GM12878 (cell line): ENCODE measurements at regions not wholly inside any gene's neighbourhood (a gene's known extent, or its start where the extent isn't known, plus 50 kb on each side); places are given as distances from the start of the nearest gene placed in this dataset.

Experiments used
- ATAC-seq: fragments of 200-7000 bp; cut with Tn5 transposase; 3 replicates; pipeline ENCODE4 v1.9.1; 2020; ENCODE audit warnings: mild to moderate bottlenecking, moderate library complexity
- BruUV-seq: library from RNA; stranded (reverse); fragments of 400-500 nt; replicated peaks from 2 replicates; lab custom pipeline; 2021; lab: Mats Ljungman, UMichigan
- CTCF ChIA-PET: fragments of 300-600 bp; sonication (Branson Sonifier 250); formaldehyde crosslinking; extraction: SDS; loops from one replicate; lab custom pipeline; 2021; ENCODE audit warnings: inconsistent platforms; lab: Yijun Ruan, JAX
- POLR2A ChIA-PET: fragments of 350-600 bp; formaldehyde crosslinking; extraction: SDS; loops from one replicate; lab custom pipeline; 2021; ENCODE audit warnings: inconsistent platforms; lab: Charles Lee
- RAD21 ChIA-PET: fragments of 300-600 bp; sonication (Branson Sonifier 250); formaldehyde crosslinking; loops from one replicate; lab custom pipeline; 2023; ENCODE audit warnings: antibody characterized with exemption; ENCODE audit not compliant: unreplicated experiment; lab: Charles Lee
- SMC1A ChIA-PET: fragments of 300-600 bp; sonication (Branson Sonifier 250); formaldehyde crosslinking; loops from one replicate; lab custom pipeline; 2023; ENCODE audit not compliant: unreplicated experiment, uncharacterized antibody; lab: Charles Lee
- DNase-seq: peaks from one replicate; pipeline ENCODE4 v3.0.0-alpha.2; 2011; ENCODE audit warnings: low read depth, low spot score
- FAIRE-seq: peaks from 3 replicates; lab custom pipeline; 2011; peaks lifted over from hg19 to GRCh38; lab: Jason Lieb, UNC
- H2AFZ ChIP-seq: 2 replicates; pipeline ENCODE4 v1.6.0; 2011; ENCODE audit warnings: low read depth, low read length, control low read depth; ENCODE audit not compliant: control insufficient read depth
- H3K27ac ChIP-seq: 2 replicates; pipeline ENCODE4 v1.5.1; 2011; ENCODE audit warnings: control low read depth; ENCODE audit not compliant: control insufficient read depth, insufficient read depth
- H3K27me3 ChIP-seq, 2 experiments: replicated peaks in 1 of 2; 2 replicates each; pipeline versions ENCODE4 v1.6.0 to v1.6.1; 2011; ENCODE audit warnings: low read length in 1 of 2; ENCODE audit not compliant: control insufficient read depth in 2 of 2, insufficient read depth in 2 of 2
- H3K36me3 ChIP-seq, 2 experiments: 2 replicates each; pipeline ENCODE4 v1.5.1; 2011; ENCODE audit warnings: low read length in 1 of 2; ENCODE audit not compliant: control insufficient read depth in 2 of 2, insufficient read depth in 2 of 2
- H3K4me1 ChIP-seq: 2 replicates; pipeline ENCODE4 v1.6.1; 2011; ENCODE audit warnings: mild to moderate bottlenecking, low read length, moderate library complexity, mixed read lengths; ENCODE audit not compliant: control insufficient read depth, insufficient read depth
- H3K4me2 ChIP-seq: 2 replicates; pipeline ENCODE4 v1.6.0; 2011; ENCODE audit warnings: control low read depth; ENCODE audit not compliant: control insufficient read depth, insufficient read depth
- H3K4me3 ChIP-seq: fragments of 200-600 bp; sonication (generic); 2 replicates; pipeline ENCODE4 v1.5.1; 2016
- H3K79me2 ChIP-seq: 2 replicates; pipeline ENCODE4 v1.6.0; 2011; ENCODE audit warnings: low read length; ENCODE audit not compliant: control insufficient read depth, insufficient read depth
- H3K9ac ChIP-seq: 2 replicates; pipeline ENCODE4 v1.8.0; 2011; ENCODE audit warnings: low read length, control low read depth, mixed read lengths; ENCODE audit not compliant: control insufficient read depth, insufficient read depth
- H3K9me3 ChIP-seq: replicated peaks from 3 replicates; pipeline ENCODE4 v1.5.1; 2011; ENCODE audit warnings: mild to moderate bottlenecking, low read length; ENCODE audit not compliant: control insufficient read depth, insufficient read depth
- H4K20me1 ChIP-seq: 2 replicates; pipeline ENCODE4 v1.6.0; 2011; ENCODE audit not compliant: control insufficient read depth, insufficient read depth
- BHLHE40 ChIP-seq, 2 experiments: fragments of 450-650 bp in 1 of 2; IDR thresholded peaks; 2 replicates each; pipeline ENCODE4 v1.6.1; 2011 to 2017; ENCODE audit warnings: low read depth in 2 of 2, borderline replicate concordance in 1 of 2, improper control_type of control experiment in 1 of 2, low read length in 1 of 2, mild to moderate bottlenecking in 1 of 2
- CBFB ChIP-seq: IDR thresholded peaks from 2 replicates; pipeline ENCODE4 v1.6.1; 2016; ENCODE audit warnings: antibody characterized with exemption, low read depth
- EZH2 ChIP-seq: IDR thresholded peaks from 2 replicates; pipeline ENCODE4 v1.6.1; 2012; ENCODE audit warnings: low read depth, mild to moderate bottlenecking, control low read depth, inconsistent platforms, low read length, borderline replicate concordance; ENCODE audit not compliant: control insufficient read depth
- IRF3 ChIP-seq: fragments of 450-650 bp; IDR thresholded peaks from 2 replicates; pipeline ENCODE4 v1.6.1; 2014; ENCODE audit warnings: mild to moderate bottlenecking
- KDM1A ChIP-seq: fragments of 200-600 bp; sonication (generic); IDR thresholded peaks from 2 replicates; pipeline ENCODE4 v1.6.1; 2016; ENCODE audit warnings: borderline replicate concordance
- KLF5 ChIP-seq: fragments of 450-650 bp; IDR thresholded peaks from 2 replicates; pipeline ENCODE4 v1.6.1; 2014; ENCODE audit warnings: mild to moderate bottlenecking; ENCODE audit not compliant: partially characterized antibody
- MXI1 ChIP-seq: fragments of 150-350 bp; IDR thresholded peaks from 2 replicates; pipeline ENCODE4 v1.6.1; 2011; ENCODE audit warnings: low read depth, mild to moderate bottlenecking, inconsistent platforms, low read length, improper control_type of control experiment
- MYB ChIP-seq: fragments of 150-350 bp; IDR thresholded peaks from 2 replicates; pipeline ENCODE4 v1.6.1; 2014; ENCODE audit warnings: mild to moderate bottlenecking, low read depth, low read length, borderline replicate concordance
- MYC ChIP-seq: IDR thresholded peaks from 2 replicates; pipeline ENCODE4 v1.6.1; 2011; ENCODE audit warnings: mild to moderate bottlenecking, low read length, moderate library complexity, inconsistent platforms; ENCODE audit not compliant: insufficient read depth, insufficient replicate concordance, insufficient read length, severe bottlenecking
- NKRF ChIP-seq: fragments of 450-650 bp; conservative IDR thresholded peaks from 2 replicates; pipeline ENCODE4 v1.6.1; 2017; ENCODE audit warnings: mild to moderate bottlenecking, moderate library complexity
- NR2F1 ChIP-seq: fragments of 450-650 bp; conservative IDR thresholded peaks from 2 replicates; pipeline ENCODE4 v1.6.1; 2017; ENCODE audit warnings: mild to moderate bottlenecking
- SMAD1 ChIP-seq: fragments of 450-650 bp; IDR thresholded peaks from 2 replicates; pipeline ENCODE4 v1.6.1; 2018; ENCODE audit warnings: mild to moderate bottlenecking, low read depth; ENCODE audit not compliant: partially characterized antibody
- TCF12 ChIP-seq: IDR thresholded peaks from 2 replicates; pipeline ENCODE4 v1.6.1; 2011; ENCODE audit warnings: low read depth, mild to moderate bottlenecking, low read length
- ZBTB4 ChIP-seq: fragments of 450-650 bp; formaldehyde crosslinking; IDR thresholded peaks from 2 replicates; pipeline ENCODE4 v1.4.0; 2022; ENCODE audit warnings: mild to moderate bottlenecking, moderate library complexity
- ZSCAN29 ChIP-seq: fragments of 450-650 bp; IDR thresholded peaks from 2 replicates; pipeline ENCODE4 v1.6.1; 2017; ENCODE audit warnings: mild to moderate bottlenecking, moderate library complexity
- WGBS: methylation state at CpG from one replicate; pipeline ENCODE4 v1.1.6; 2016; ENCODE audit warnings: low lambda C conversion rate; ENCODE audit not compliant: insufficient replicate concordance, insufficient coverage; ENCODE audit errors: missing lambda C conversion rate; 5-methylcytosine and 5-hydroxymethylcytosine counted together
- in situ Hi-C: fragments of 300-500 bp; cut with MboI; formaldehyde crosslinking; loops from 9 replicates; pipeline ENCODE4 v1.14.3; 2018; ENCODE audit warnings: mixed read lengths
- intact Hi-C: fragments of 100-400 bp; cut with micrococcal nuclease; formaldehyde crosslinking; loops from one replicate; pipeline ENCODE4 v1.14.2; 2022; ENCODE audit not compliant: unreplicated experiment

GRCh38 chr11:101369835-101370234 is 214.0 kb downstream of the TRPC6 start:
- Histone ChIP-seq H3K4me2 (no peak overlapping the region), H3K27ac (no peak overlapping the region), H3K4me1 (no peaks in the 10 kb centered on the region), H3K27me3 (no peaks in the 10 kb centered on the region), H3K36me3 (no peaks in the 10 kb centered on the region), H4K20me1 (no peaks in the 10 kb centered on the region), H2AFZ (no peak overlapping the region), H3K9ac (no peak overlapping the region), H3K4me3 (no peak overlapping the region), H3K79me2 (no peaks in the 10 kb centered on the region), H3K9me3 (no peaks in the 10 kb centered on the region)
- POLR2A ChIA-PET: no interaction called here
- no TSS peak for BruUV-seq
- SMC1A ChIA-PET: no interaction called here
- no peak for TF ChIP-seq MYC
- no peak for TF ChIP-seq NR2F1
- no peak for TF ChIP-seq KDM1A
- no peak for TF ChIP-seq SMAD1
- TF ChIP-seq BHLHE40 (IDR thresholded peaks at IDR 0.05; ENCODE audit: borderline replicate concordance in 1 of 2, low read depth in 2 of 2, low read length in 1 of 2): no peak
- no peak for TF ChIP-seq ZBTB4 (CRISPR knock-in tag)
- TF ChIP-seq EZH2: no peak
- TF ChIP-seq KLF5: no peak
- no peak for TF ChIP-seq MXI1
- TF ChIP-seq IRF3: no peak
- no peak for TF ChIP-seq MYB
- TF ChIP-seq TCF12: no peak
- no peak for TF ChIP-seq NKRF
- TF ChIP-seq CBFB: no peak
- TF ChIP-seq ZSCAN29: no peak
- intact Hi-C loops: no loop called here
- ATAC-seq (no peak), DNase-seq (no peak), FAIRE-seq (no peak)
- 1% methylated on average over 4 of the region's 5 CpGs for WGBS
- CTCF ChIA-PET: no interaction called here
- RAD21 ChIA-PET: no interaction called here
- in situ Hi-C loops: no loop called here
